NT2/D1 (cell line): ENCODE measurements at regions not wholly inside any gene's neighbourhood (a gene's known extent, or its start where the extent isn't known, plus 50 kb on each side); places are given as distances from the start of the nearest gene placed in this dataset.
"Not testable (repeated sequence)": the region's sequence is repeated elsewhere in the genome, so short reads cannot be mapped to it uniquely, and the experiment has no call there.

ENCODE experiments used
- YY1 ChIP-seq: IDR thresholded peaks from 2 replicates; pipeline ENCODE4 v1.6.1; 2011; ENCODE audit not compliant: insufficient read length, insufficient read depth
- ZNF274 ChIP-seq: IDR thresholded peaks from 2 replicates; pipeline ENCODE4 v1.6.1; 2011; ENCODE audit warnings: mild to moderate bottlenecking, low read depth, low read length

GRCh38 chr5:113715921-113716320 is 202.4 kb downstream of the YTHDC2 start:
- TF ChIP-seq YY1, ZNF274: not testable (repeated sequence)
